C4-2B (cell line): ENCODE measurements at regions not wholly inside any gene's neighbourhood (a gene's known extent, or its start where the extent isn't known, plus 50 kb on each side); places are given as distances from the start of the nearest gene placed in this dataset.
A peak's percentile ranks its signal among the peaks of the same experiment; 100 is the strongest.

Source experiments
- H3K27ac ChIP-seq: fragments of 450-650 bp; 2 replicates; pipeline ENCODE4 v1.5.1; 2017
- CTCF ChIP-seq: fragments of 450-650 bp; conservative IDR thresholded peaks from 2 replicates; pipeline ENCODE4 v1.5.1; 2017; ENCODE audit warnings: mild to moderate bottlenecking
- ZFX ChIP-seq: fragments of 450-650 bp; IDR thresholded peaks from 2 replicates; pipeline ENCODE4 v1.6.1; 2017

GRCh38 chr1:208997726-208998312, 585.7 kb upstream of the CAMK1G start:
- peak; percentile 33 for TF ChIP-seq CTCF
- TF ChIP-seq ZFX, result no peak
- H3K27ac ChIP-seq, result no peak overlapping the region

GRCh38 chr1:209008586-209008985, 574.9 kb upstream of the CAMK1G start:
- TF ChIP-seq CTCF (no peak), ZFX (no peak)
- no peak overlapping the region for H3K27ac ChIP-seq

GRCh38 chr1:209010475-209011230, 572.9 kb upstream of the CAMK1G start:
- TF ChIP-seq CTCF (no peak), ZFX (no peak)
- H3K27ac ChIP-seq, result no peak overlapping the region

- TF ChIP-seq ZFX, result no peak
- TF ChIP-seq CTCF, result no peak
Measured at GRCh38 chr1:209012443-209013196, 570.9 kb upstream of the CAMK1G start.

GRCh38 chr1:209015092-209015491, 568.4 kb upstream of the CAMK1G start:
- H3K27ac ChIP-seq, result no peak overlapping the region
- TF ChIP-seq CTCF, result no peak
- no peak for TF ChIP-seq ZFX

More at GRCh38 chr1:209012443-209013196, 570.9 kb upstream of the CAMK1G start:
- no peak overlapping the region for H3K27ac ChIP-seq

- no peak overlapping the region for H3K27ac ChIP-seq
- TF ChIP-seq ZFX, result no peak
- no peak for TF ChIP-seq CTCF
Measured at GRCh38 chr1:209021622-209022021, 561.9 kb upstream of the CAMK1G start.

- TF ChIP-seq ZFX, result no peak
- no peak for TF ChIP-seq CTCF
Measured at GRCh38 chr1:209023790-209024189, 559.7 kb upstream of the CAMK1G start.

More at GRCh38 chr1:209023790-209024189, 559.7 kb upstream of the CAMK1G start:
- no peak overlapping the region for H3K27ac ChIP-seq
